Dedifferentiated amniotic fluid mesenchymal stem cell (primary cell): ENCODE measurements at regions not wholly inside any gene's neighbourhood (a gene's known extent, or its start where the extent isn't known, plus 50 kb on each side); places are given as distances from the start of the nearest gene placed in this dataset.

Experiments used
- DNase-seq: peaks from one replicate; pipeline ENCODE4 v3.0.0-alpha.2; 2016; ENCODE audit errors: extremely low spot score

- no peak for DNase-seq
Measured at GRCh38 chr2:481388-481787, 193.5 kb upstream of the ALKAL2 start.

- DNase-seq, result no peak
Measured at GRCh38 chr2:479490-480176, 191.7 kb upstream of the ALKAL2 start.

GRCh38 chr2:479031-479430 lies 191.1 kb upstream of the ALKAL2 start:
- DNase-seq, result no peak

GRCh38 chr2:471560-471959 lies 183.7 kb upstream of the ALKAL2 start:
- no peak for DNase-seq

- no peak for DNase-seq
Measured at GRCh38 chr2:469514-469913, 181.6 kb upstream of the ALKAL2 start.

GRCh38 chr2:468648-469336 lies 180.9 kb upstream of the ALKAL2 start:
- DNase-seq, result no peak

- DNase-seq, result no peak
Measured at GRCh38 chr2:467892-468647, 180.2 kb upstream of the ALKAL2 start.

- DNase-seq, result no peak
Measured at GRCh38 chr2:467543-467891, 179.6 kb upstream of the ALKAL2 start.

- DNase-seq, result no peak
Measured at GRCh38 chr2:467101-467500, 179.2 kb upstream of the ALKAL2 start.

- DNase-seq, result no peak
Measured at GRCh38 chr2:464562-465309, 176.8 kb upstream of the ALKAL2 start.

- DNase-seq, result no peak
Measured at GRCh38 chr2:460861-461260, 173.0 kb upstream of the ALKAL2 start.

- DNase-seq, result no peak
Measured at GRCh38 chr2:459931-460330, 172.0 kb upstream of the ALKAL2 start.

GRCh38 chr2:458425-458815 lies 170.5 kb upstream of the ALKAL2 start:
- no peak for DNase-seq

- DNase-seq, result no peak
Measured at GRCh38 chr2:457792-458424, 170.0 kb upstream of the ALKAL2 start.

GRCh38 chr2:457262-457661 lies 169.4 kb upstream of the ALKAL2 start:
- DNase-seq, result no peak

GRCh38 chr2:455913-456312 lies 168.0 kb upstream of the ALKAL2 start:
- no peak for DNase-seq

- no peak for DNase-seq
Measured at GRCh38 chr2:455015-455705, 167.3 kb upstream of the ALKAL2 start.

GRCh38 chr2:453132-453531 lies 165.2 kb upstream of the ALKAL2 start:
- DNase-seq, result no peak

- no peak for DNase-seq
Measured at GRCh38 chr2:451495-451894, 163.6 kb upstream of the ALKAL2 start.

GRCh38 chr2:449246-450067 lies 161.6 kb upstream of the ALKAL2 start:
- DNase-seq, result no peak
